ENCODE measurements at regions not wholly inside any gene's neighbourhood (a gene's known extent, or its start where the extent isn't known, plus 50 kb on each side); places are given as distances from the start of the nearest gene placed in this dataset.
"Not testable (repeated sequence)": the region's sequence is repeated elsewhere in the genome, so short reads cannot be mapped to it uniquely, and the experiment has no call there.

GRCh38 chr1:83212033-83212432 is 786.9 kb downstream of the TTLL7 start:
- TF ChIP-seq CTCF, EZH2 (IDR thresholded peaks at IDR 0.05): not testable (repeated sequence)
